Left cardiac atrium (tissue), 4 donors: ENCODE measurements at regions not wholly inside any gene's neighbourhood (a gene's known extent, or its start where the extent isn't known, plus 50 kb on each side); places are given as distances from the start of the nearest gene placed in this dataset.
A peak's percentile ranks its signal among the peaks of the same experiment; 100 is the strongest.

Experiments
- ATAC-seq, 2 donors: fragments of 200-7000 bp; cut with Tn5 transposase; one replicate each; pipeline ENCODE4 v1.9.1; 2020; ENCODE audit warnings: mild to moderate bottlenecking in 2 of 2, moderate library complexity in 2 of 2
- DNase-seq: peaks from one replicate; pipeline ENCODE4 v3.0.0-alpha.2; 2020
- intact Hi-C, 2 donors: fragments of 100-400 bp; cut with DNase I; formaldehyde crosslinking; loops; one replicate each; pipeline versions ENCODE4 v1.14.1 to v1.15.1; 2022 to 2023
- donor health status: DM: no; HTN: yes; CAD: no.
- donor health status: DM: no; HTN: yes; CAD: no; lungs with severe emphysema.
- donor health status: DM: yes; HTN: yes; CAD: no.
- donor health status: Dilated cardiomyopathy.

GRCh38 chr9:81171689-81172088 is 517.7 kb downstream of the TLE1 start:
- DNase-seq: no peak
- no peak for ATAC-seq
- intact Hi-C loops: no loop called here

- DNase-seq: no peak
- ATAC-seq: no peak
- intact Hi-C loops: no loop called here
Measured at GRCh38 chr9:81162361-81162760, 527.0 kb downstream of the TLE1 start.

- no peak for DNase-seq
- ATAC-seq: no peak
- intact Hi-C loops: no loop called here
Measured at GRCh38 chr9:81156381-81156780, 533.0 kb downstream of the TLE1 start.

DNA sequence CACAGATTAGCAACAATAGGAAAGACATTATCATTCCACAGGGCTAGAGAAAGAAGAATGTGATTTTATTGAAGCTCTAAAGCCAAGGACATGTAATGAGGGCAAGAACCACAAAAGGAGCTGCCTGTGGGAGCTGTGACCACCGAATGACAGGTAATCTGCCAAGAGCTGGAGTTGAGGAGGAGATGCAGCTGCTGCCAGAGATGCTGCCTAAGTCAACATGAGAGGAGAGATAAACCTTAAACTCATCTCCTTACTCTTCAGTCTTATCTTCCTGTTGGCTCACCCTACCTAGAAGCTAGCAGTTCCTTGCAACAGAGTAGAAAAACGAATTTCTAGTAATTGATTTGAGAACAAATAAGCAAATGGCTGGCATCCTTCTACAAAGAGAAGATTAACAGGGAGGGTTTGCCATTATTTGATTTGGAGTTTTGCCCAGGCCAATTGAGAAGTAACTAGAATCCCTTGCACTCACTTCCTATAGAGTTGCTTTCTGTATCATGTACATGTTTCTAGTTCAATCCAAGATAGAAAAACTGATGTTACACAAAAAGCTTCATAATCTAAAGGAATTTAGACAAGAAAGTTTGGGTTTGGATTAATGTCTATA is 539.2 kb downstream of the TLE1 start:
- intact Hi-C loops: no loop called here
- ATAC-seq: peak in 1 of 2 donors; percentile 73
- DNase-seq: no peak

DNA sequence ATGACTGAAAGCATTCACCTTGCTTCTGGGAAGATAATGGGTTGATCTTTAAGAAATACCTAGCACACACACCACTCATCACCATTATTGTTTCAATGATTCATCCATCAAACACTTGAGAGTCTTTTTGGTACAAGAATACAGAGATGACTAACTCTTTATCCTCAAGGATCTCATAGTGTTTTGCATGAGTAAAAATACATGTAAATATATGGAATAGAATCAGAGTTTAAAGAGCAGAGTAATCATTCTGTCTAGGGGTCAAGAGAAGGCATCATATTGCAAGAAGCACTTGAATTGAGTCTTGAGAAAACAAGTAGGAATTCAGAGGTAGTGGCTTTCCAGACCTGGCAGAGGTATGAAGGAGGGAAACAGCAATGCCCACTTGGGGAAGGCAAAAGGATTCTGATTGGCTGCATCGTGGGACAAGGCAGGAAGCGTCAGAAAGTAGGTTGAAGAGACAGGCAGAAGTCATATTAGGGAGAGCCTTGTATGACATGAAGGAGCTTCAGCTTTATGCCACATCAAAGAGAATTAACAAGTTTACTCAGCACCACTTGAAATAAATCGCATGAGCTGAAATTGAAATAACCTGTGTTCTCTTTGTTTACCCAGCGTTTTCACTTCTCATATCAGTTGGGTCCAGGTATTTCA is 542.5 kb downstream of the TLE1 start:
- no peak for DNase-seq
- intact Hi-C loops: no loop called here
- ATAC-seq: no peak

DNA sequence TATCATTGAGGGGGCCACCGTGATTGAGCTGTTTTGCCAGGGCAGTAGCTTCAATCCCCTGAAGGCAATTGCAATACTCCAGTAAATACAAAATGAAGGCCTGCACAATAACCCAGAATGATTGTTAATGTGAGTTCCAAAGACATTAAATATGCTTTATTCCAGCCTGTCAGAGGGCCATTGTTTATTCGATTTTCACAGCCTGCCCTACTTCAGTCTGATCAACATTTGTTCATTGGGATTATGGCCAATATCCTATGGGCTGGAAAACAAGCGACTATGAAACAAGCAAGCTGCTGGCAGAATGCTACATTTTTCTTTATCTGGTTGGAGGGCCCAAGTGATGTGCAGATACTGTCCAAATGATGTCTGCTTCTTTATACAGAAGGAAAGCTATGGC is 543.1 kb downstream of the TLE1 start:
- ATAC-seq (no peak), DNase-seq (no peak)
- intact Hi-C loops: no loop called here

DNA sequence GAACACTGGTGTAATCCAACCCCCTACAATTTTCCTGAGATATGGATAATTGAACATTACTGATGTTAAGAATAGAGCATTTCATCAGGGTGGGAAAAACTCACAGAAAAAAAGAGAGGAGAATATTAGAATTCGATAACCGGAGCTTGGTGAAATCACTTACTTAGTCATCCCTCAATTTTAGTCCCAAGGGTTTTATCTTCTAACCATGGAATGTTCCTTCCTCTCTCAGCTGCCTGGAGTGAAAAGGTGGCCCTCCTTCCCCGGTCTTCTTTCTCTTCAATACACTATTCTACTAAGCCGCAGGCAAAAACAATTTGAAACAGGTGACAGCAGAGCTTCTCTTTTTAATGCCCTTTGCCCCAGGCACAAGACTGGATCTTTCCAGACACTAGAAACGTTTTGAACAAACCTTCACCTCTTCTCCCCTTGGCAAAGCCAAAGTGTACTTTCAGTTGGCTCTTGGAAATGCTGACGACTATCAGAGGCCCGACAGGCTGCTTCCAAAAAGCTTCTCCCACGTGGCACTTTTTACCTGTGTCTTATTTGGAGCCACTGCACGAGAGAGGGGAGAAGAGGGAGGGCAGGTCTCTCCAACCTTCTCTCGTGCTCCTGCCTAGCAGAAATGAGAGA is 543.9 kb downstream of the TLE1 start:
- intact Hi-C loops: no loop called here
- DNase-seq: no peak
- ATAC-seq: no peak

GRCh38 chr9:81141961-81142360 is 547.4 kb downstream of the TLE1 start:
- no peak for ATAC-seq
- DNase-seq: no peak
- intact Hi-C loops: no loop called here

GRCh38 chr9:81137976-81138568 is 551.3 kb downstream of the TLE1 start:
- ATAC-seq (no peak), DNase-seq (no peak)
- intact Hi-C loops: no loop called here

DNA sequence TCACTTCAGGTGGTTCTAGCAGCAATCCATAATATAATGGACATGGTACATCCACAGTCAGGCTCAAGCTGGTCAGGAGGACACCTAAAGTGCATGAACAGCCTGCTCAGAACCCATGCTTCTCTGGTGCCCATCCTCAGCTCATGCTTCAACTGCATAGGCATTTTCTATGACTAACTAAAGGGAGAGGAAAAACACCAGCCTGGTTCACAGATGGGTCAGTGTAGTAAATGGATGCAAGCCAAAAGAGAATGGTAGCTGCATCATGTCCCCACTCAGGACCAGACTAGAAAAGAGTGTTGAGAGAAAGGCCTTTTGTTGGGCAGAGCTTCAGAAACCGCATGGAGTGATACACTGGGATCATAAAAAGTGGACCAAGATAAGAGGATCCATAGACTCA is 556.6 kb downstream of the TLE1 start:
- intact Hi-C loops: no loop called here
- ATAC-seq (no peak), DNase-seq (no peak)

DNA sequence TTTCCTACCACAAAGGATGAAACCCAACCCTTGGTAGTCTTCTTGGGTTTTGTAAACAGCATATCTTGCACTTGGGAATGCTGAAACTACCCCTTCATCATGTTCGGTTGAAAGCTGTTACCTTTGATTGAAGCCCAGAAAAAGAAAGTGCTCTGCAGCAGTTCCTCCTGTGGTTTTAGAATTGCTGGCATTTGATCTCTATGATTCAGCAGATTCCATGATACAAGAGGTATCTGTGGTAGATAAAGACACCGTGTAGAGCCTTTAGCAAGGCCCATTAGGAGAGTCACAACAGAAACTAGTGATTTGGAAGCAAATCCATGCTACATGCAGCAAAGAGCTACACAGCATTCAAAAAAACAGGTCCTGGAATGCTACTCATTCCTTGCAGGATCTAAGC is 557.0 kb downstream of the TLE1 start:
- ATAC-seq (no peak), DNase-seq (no peak)
- intact Hi-C loops: no loop called here

DNA sequence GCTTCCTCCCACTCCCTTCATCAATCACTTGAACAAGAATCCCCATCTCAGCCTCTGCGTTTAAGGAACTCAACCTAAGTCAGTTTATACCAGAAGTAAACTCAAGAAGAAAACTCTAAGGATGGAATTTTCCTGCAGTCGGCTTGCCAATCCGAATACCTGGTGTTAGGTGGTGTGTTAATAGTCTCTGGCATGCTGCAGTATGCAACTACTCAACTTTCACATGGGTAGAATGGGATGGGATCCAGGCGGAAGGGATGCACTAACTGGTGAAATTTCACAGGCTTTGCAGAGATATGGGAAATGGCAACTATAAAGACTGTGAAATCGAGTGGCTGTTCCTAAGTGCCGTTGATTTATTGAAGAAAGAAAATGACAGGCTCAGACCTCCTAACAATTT is 560.6 kb downstream of the TLE1 start:
- intact Hi-C loops: no loop called here
- ATAC-seq: no peak

DNA sequence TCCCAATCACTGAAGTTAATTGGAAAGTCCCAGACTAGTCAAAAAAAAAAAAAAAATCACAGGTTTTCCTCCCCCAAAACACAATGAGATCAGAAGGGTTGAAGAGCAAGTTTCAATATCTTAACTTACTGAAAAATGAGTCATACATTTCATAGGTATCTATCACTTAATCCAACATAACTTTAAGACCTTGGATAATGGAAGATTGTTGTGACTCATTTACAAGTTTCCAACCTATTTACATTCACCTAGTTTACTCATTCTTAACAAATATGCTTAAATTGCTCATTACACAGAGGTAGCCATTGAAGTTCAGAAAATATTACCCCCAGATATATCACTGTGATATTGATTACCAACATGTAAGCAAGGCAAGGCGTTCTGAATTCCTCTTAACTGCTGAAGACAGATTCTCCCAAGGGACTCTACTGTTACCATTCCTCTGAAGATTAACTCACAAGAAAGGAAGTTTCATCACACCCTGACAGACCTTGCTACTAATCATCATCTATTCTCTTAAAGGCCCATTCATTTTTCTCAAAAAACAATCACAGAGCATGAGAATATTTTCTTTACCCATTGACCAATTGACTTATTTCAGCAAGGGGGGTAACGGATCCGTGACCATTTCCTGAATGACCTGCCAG is 563.8 kb downstream of the TLE1 start:
- intact Hi-C loops: no loop called here

More for the DNA sequence above, 560.6 kb downstream of the TLE1 start:
- DNase-seq: no peak

DNA sequence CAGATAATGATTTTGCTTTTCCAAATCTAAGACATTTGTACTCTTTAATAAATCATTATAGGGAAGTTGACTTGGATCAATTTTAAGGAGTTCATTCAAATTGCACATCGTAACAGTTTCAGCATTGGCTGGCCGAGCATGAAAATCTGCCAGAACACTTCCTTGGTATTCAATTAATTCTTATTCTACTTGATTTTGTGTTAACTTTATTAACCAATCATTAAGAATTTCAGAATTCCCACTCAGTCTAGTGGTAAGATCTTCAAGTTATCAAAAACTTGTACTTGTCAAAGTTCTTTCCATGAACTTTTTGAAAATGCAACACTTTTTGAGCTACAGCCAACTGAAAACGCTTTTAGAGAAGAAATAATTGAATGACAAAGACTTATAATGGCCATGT is 565.8 kb downstream of the TLE1 start:
- intact Hi-C loops: no loop called here
- DNase-seq: no peak
- no peak for ATAC-seq

More for the DNA sequence above, 563.8 kb downstream of the TLE1 start:
- DNase-seq: no peak
- no peak for ATAC-seq

DNA sequence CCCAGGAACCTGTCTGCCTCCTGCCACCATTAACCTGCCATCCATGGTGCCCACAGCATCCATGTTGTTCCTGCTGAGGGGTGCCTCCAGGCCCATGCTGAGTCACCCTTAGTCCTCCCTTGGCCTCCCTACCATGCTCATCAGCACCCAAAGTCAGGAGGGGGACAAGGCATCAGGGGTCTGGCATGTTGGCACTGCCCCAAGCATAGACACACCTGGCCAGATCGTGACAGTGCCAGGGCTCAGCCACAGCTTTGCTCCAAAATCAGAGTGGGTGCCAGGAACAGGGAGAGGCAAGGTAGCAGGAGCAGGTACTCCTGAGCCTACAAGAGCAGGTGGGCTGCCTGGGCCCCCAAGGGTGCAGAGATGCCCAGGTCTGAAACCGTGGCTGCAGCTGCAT is 566.6 kb downstream of the TLE1 start:
- intact Hi-C loops: no loop called here
- ATAC-seq (no peak), DNase-seq (no peak)

- ATAC-seq (no peak), DNase-seq (no peak)
- intact Hi-C loops: no loop called here
Measured at GRCh38 chr9:81119591-81119990, 569.8 kb downstream of the TLE1 start.

DNA sequence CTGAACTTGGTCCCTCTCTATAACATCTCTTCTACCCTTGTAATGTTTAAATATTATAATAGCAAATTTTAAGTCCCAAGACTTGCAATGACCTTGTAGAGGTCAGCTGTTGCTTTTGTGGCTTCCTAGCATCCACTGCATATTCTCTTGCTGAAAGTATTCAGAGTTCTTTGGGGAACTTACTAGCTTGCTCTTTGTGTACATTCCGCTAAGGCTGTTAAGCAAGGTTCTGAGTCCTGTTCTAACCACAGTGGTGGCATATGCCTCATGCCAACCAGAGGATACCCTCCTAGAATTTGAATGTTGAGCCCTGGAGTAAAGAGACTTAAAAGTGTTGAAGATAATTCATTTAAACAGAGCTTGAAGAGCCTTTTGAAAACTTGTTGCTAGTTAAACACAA is 570.9 kb downstream of the TLE1 start:
- DNase-seq (no peak), ATAC-seq (no peak)
- intact Hi-C loops: no loop called here

DNA sequence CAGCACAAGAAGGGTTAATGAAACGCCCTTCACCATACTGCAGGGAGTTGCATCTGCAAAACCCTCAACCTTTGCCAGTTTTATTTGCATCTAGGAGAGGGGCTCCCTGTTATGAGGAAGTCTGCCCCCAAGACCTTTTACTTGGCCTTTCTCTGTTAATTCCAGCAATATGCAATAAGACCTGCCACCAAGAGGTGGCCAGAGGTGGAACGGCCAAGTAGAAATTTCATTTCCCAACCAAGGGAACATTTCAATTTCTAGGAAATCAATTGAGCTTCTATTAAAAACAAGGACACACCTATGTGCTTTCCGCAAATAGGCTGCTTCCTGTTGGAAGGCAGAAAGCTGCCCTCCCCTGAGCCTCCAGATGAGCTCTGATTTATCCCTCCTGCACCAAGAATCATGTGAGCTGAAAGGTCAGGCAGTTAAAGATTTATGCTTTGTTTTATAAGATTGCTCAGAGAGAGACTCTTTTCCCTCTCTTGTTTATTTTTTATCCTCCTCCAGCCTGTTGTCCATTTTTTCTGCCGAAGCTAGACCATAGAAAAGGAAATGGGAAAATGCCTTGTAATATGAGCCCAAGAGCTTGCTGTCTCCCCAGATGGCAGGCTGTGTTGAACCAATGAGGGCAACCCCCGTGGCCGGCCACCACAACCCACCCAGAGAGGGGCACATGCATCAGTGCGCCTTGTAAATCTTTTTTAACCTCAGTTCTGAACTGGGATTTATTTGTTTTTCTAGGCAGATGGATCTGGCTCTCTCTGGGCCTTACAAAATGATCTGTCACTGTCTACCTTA is 572.8 kb downstream of the TLE1 start:
- no peak for ATAC-seq
- no peak for DNase-seq
- intact Hi-C loops: no loop called here

DNA sequence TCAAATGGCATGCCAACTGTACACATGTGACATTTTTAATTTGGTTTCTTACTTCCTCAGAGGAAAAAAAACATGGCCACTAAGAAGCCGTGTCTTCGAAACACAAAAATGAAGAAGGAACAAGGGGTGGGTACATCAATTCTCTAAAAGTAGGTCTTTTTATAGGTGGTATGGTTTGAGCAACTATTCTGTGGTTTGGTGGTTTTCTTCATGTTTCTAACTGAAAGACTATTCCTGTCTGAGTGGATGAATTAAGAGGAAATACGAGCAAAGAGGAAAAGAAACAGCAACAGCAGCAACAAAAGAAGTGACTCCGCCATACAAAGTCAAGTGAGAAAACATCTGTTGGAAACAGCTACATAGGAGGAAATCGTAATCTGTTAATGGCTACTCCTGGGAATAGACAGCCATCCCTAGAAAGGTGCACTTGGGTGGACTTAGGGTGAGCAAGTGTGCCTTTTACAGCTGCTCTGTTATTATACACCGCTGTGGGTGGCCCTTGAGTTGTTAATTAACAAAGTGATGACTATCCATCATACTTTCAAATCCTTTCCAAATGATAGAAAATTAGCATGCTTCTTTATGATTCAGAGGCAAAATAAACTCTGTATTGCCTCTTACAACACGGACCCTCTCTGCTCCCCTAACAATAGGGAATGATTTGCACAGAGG is 575.8 kb downstream of the TLE1 start:
- DNase-seq (no peak), ATAC-seq (peak; percentile 47 to 55)
- intact Hi-C loops: no loop called here
